Activated CD4-positive, alpha-beta T cell treated with anti-CD3 and anti-CD28 coated beads for 48 hours (primary cell): ENCODE measurements at regions not wholly inside any gene's neighbourhood (a gene's known extent, or its start where the extent isn't known, plus 50 kb on each side); places are given as distances from the start of the nearest gene placed in this dataset.
"Not testable (repeated sequence)": the region's sequence is repeated elsewhere in the genome, so short reads cannot be mapped to it uniquely, and the experiment has no call there.

ENCODE experiments used
- DNase-seq: peaks from one replicate; pipeline ENCODE4 v3.0.0-alpha.2; 2020

DNA sequence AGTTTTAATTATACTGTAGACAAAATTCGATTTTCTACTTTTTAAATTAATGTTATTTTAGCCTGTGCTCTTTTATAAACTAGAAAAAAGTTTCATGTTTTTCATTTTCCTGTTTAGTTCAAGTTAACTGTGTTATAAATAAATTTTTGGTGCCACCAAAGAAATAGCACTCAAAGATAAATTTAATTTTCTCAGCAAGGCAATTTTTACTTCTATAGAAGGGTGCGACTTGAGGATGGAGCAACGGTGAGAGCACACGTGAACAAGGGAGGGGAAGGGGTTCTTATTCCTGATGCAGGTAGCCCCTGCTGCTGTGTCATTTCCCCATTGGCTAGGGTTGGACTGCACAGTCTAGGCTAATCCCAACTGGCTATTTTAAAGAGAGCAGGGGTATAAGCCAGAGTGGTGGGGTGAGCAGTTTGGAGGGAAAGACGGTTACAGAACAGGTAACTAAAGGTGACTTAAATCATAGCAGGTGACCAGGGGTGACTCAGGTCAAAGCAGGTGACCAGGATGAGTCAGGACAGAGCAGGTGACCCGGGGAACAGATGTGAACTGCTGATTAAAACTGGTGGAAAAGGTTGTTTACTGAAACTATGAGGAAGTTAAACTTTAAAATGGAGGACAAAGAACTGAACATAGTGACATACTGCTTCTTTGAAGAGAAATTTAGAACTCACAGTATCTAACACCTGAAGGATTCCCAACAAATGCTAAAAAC, 104.6 kb upstream of the GPBP1 start:
- no peak for DNase-seq

DNA sequence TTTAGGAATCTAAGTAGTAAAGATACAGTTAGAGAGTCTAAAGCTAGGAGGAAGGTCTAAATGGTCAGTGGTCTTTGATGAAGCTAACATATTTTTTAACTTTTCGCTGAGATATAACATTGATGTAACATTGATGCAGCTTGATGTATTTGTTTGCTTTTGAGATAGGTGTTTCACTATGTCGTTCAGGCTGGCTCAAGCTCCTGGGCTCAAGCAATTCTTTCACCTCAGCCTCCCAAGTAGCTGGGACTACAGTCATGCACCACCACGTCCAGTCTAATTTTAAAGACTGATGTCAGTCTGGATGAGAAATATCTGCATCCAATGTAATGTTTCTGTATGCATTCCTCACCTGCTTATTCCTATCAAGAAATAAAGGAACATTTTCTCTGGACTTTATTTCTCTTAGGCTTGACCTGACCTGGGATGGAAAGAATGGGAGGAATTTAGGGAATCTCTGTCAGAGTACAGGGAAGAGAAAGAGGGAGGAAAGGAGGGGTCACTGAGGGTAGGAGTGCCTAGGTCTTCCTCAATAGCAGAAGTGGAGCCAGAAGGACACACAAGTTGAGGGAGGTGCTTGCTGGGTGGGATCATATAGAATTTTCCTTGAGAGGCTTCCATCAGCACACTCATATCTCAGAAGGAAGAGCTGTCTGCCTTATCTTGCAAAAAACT, 101.5 kb upstream of the GPBP1 start:
- no peak for DNase-seq

DNA sequence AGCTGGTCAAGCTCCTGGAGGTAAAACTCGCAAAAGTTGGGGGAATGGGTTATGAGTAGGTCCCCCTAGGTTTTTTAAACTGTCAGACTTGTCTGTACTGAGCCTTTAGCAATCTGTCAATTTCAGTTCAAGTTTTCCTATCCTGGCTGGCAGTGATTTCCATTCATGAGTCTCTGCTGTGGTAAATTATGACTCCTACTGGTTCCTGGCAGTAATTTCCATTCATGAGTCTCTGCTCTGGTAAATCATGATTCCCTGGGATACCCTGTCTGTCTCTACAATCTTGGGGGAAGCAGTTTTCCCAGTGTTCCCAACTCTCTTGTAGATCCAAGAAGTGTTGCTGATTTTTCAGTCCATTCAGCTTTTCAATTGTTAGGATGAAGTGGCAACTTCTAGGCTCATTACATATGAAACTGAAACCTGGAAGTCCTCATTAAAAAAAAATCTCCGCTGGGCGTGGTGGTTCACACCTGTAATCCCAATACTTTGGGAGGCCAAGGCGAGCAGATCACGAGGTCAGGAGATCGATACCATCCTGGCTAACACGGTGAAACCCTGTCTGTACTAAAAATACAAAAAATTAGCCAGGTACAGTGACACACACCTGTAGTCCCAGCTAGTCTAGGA, 91.3 kb upstream of the GPBP1 start:
- DNase-seq: no peak

DNA sequence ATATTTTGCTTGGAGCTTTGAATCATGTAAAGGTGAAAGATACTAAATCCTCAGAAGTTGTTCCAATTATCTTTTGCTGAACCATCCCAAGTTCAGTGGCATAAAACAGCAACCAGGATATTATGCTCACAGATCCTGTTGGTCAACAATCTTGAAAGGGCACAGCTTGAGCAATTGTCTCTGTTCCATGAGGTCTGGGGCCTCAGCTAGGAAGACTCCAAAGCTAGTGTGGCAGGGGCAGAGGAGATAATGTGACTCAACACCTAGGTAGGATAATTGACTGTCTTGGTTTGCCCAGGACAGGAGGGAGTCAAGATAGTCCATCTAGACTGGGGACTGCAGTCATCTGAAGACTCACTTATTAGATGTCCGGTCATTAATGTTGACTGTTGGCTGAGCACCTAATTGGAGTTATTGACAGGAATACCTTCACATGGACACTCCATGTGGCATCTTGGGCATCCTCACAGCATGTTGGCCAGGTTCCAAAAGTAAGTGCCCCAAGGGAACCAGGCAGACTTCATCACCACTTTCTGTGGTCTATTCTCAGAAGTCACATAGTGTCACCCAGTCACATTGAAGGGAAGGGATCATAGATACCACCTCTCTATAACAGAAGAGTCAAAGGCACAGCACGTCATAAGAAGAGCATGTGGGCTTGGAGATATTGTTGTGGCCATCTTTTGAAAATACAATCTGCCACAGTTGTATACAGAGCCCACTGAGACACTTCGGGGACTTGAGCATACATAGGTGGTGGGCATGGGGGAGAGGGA, 88.4 kb upstream of the GPBP1 start:
- no peak for DNase-seq

DNA sequence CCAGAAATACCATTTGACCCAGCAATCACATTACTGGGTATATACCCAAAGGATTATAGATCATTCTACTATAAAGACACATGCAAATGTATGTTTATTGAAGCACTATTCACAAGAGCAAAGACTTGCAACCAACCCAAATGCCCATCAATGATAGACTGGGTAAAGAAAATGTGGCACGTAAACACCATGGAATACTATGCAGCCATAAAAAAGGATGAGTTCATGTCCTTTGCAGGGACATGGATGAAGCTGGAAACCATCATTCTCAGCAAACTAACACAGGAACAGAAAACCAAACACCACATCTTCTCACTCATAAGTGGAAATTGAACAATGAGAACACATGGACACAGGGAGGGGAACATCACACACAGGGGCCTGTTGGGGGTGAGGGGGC, 85.9 kb upstream of the GPBP1 start:
- DNase-seq: not testable (repeated sequence)

DNA sequence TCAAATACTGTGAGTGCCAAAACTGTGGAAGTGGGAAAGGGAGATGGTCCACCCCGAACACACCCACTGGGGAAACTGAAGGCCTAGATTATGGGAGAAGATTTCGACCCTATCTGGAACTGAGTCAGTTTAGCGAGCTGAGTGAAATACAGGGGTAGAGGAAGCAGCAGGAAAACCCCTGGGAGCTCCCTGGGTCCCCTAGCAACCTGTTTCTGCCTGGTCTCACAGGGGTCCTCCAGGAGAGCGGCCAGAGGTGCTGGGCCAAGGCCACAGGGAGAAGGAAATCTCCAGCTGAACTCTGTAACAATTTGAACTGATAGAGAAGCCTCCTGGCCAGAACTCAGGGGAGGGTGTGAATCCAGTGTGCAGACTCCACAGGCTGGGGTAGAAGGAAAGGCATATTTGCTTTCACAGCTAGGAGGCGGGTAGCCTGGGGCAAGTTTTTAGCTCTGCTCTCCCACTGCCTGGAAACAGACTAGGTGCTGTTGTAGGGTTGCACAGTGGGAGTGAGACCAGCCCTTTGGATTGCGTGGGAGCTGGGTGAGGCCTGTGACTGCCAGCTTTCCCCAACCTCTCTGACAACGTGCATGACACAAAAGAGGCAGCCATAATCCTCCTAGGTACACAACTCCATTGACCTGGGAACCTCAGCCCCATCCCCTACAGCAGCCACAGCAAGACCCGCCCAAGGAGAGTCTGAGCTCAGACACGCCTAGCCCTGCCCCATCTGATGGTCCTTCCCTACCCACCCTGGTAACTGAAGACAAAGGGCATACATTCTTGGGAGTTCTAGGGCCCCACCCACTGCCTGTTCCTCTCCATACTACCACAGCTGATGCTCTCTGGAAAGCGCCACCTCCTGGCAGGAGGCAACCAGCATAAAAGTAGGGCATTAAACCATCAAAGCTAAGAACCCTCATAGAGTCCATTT, 78.8 kb upstream of the GPBP1 start:
- peak; percentile 18 for DNase-seq

DNA sequence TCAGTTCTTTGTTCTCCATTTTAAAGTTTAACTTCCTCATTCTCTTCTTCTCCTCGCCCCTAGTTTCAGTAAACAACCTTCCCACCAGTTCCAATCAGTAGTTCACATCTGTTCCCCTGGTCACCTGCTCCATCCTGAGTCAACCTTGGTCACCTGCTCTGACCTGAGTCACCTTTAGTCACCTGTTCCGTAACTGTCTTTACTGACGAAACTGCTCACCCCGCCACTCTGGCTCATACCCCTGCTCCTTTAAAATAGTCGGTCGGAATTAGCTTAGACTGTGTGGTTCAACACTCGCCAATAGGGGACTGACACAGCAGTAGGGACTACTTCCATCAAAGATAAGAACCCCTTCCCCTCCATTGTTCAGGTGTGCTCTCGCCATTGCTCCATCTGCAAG, 76.3 kb upstream of the GPBP1 start:
- no peak for DNase-seq

DNA sequence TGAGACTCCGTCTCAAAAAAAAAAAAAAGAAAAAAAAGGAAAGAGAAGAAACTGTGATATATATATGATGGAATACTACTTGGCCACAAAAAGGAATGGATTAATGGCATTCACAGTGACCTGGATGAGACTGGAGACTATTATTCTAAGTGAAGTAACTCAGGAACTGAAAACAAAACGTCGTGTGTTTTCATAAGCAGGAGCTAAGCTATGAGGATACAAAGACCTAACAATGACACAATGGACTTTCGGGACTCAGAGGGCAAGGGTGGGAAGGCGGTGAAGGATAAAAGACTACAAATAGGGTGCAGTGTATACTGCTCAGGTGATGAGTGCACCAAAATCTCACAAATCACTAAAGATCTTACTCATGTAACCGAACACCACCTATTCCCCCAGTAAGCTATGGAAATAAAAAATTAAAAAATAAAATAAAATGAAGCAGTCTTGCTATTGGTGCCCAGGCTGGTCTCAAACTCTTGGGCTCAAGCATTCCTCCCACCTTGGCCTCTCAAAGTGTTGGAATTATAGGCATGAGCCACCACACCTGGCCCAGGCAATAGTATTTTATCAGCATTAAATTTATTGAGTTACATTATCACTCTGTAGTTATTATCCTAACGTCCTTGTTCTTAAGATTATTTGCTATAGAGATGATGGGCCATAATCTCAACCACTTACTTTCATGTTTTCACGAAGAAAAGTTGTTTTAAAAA, 71.5 kb upstream of the GPBP1 start:
- DNase-seq: no peak

DNA sequence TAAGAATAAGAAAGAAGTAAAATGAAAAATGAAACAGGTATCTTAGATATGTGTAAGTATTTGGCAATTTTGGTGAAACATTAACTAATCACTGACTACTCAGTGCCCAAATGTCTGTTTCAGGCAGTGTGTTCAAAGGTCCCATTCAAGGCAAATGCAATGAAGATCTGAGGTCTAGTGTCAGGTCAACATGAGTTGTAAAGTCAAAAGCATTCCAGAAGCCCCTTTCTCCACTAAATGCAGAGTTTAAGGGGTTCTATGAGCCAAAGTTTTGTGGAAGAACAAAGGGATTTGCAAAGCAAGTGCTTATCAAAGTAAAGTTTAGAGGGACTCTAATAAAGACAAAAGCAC, 71.0 kb upstream of the GPBP1 start:
- no peak for DNase-seq

DNA sequence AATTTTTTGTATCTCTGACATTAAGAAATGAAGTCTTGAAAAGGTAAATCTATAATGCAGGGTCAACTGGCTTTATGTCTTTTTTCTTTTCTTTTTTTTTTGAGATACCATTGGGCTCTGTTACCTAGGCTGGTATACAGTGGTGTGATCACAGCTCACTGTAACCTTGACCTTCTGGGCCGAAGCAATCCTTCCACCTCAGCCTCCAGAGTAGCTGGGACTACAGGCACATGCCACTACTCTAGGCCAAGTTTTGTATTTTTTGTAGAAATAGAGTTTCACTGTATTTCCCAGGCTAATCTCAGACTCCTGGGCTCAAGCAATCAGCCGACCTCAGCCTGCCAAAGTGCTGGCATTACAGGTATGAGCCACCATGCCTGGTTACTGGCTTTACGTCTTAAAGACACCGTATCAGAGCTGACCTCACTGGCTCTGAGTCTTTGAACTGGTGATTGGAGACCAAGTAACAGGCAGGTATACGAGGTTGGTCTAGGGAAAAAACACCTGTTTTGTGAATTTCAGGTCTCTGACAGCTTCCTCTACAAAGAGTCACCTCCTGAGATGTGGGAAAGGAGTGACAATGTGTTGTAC, 70.4 kb upstream of the GPBP1 start:
- DNase-seq: no peak

DNA sequence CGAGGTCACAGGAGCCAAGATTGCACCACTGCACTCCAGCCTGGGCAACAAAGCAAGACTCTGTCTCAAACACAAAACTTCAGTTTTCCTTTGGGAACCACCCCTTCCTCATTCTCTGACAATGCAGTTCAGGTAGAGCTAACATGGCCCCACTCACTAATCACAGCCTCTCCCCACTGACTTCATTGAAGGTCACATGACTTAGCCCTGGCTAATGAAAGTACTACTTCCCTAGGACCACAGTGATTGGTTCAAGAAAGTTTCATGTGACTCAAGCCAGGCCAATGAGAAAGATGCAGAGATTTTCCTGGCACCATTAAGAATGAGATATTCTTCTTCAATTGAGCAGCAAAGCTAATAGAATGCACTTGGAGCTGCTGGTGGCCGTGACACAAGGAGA, 67.2 kb upstream of the GPBP1 start:
- no peak for DNase-seq

DNA sequence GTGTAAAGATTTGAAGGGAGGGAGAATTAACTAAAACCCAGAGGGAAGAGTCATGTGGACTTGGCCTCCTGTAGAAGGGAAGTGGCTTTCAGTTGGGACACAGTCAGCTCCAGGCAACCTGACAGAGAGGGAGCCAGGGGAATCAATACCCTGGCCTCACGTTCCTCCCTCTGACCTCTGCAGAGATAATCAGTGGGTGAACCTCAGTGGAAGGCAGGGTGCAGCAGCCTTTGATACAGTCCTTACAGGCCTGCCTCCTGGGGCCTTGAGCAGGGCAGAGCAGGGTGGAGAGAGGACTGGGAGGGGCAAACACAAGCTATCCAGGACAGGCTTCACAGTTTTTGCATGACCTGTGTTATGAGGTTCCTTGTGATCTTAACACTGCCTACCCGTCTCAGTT, 61.9 kb upstream of the GPBP1 start:
- no peak for DNase-seq

DNA sequence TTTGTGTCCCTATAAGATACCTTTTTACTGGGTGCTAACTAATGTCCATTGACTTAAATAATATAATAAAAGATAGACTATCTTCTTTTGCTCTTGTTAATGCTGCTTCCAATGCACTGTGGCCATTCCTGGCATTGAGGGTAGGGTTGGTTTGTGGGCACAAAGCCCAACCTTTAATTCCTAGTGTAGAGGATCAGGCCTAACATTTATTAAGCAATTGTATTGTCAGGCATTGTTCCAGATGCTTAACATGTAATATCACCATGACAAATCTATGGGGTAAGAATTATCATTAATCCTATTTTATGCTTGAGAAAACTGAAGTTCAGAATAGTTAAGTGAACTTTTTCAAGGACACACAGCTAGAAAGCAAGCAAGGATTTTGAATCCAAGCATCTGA, 60.4 kb upstream of the GPBP1 start:
- no peak for DNase-seq

DNA sequence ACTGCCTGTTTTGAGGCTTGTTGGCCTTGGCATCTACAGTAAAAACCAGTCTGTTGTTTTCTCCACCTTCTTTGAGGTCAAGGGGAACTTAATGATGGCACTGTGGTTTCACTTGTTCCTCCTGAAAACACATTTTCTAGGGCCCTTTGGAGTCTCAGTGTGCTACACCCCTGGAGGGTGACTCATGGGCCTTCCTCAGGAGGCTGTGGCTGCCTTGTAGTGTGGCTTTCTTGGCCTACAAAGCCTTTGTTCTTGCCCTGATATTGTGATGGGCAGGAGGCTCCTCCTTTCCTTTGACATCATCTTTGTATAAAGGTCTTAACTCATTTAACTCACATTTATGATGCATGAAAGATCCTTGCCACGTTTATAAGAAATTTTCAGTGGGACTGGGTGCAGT, 56.3 kb upstream of the GPBP1 start:
- peak; percentile 63 for DNase-seq

DNA sequence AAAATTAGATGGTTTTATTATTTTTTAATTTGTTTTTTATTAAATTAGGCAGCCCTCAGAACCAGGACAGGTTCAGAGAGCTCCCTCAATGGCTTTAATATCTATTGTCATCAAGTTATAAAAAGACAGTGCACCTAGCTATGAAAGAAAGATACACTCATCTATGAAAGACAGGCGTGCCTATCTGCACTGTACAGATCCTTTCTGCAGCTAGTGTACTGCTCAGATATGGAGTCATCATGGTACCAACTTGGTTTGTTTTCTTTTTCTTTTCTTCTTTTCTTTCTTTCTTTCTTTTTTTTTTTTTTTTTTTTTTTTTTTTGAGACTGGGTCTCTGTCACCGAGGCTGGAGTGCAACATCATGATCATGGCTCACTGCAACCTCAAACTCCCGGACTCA, 54.8 kb upstream of the GPBP1 start:
- no peak for DNase-seq

DNA sequence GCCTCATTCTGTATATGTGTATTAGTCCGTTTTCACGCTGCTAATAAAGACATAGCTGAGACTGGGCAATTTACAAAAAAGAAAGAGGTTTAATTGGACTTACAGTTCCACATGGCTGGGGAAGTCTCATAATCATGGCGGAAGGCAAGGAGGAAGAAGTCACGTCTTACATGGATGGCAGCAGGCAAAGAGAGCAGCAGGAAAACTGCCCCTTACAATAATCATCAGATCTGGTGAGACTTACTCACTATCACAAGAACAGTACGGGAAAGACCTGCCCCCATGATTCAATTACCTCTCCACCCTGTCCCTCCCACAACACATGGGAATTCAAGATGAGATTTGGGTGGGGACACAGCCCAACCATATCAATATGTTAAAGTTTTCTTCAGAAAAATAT, 49.8 kb upstream of the GPBP1 start:
- DNase-seq: no peak
